ENCODE measurements at regions not wholly inside any gene's neighbourhood (a gene's known extent, or its start where the extent isn't known, plus 50 kb on each side); places are given as distances from the start of the nearest gene placed in this dataset.

DNA sequence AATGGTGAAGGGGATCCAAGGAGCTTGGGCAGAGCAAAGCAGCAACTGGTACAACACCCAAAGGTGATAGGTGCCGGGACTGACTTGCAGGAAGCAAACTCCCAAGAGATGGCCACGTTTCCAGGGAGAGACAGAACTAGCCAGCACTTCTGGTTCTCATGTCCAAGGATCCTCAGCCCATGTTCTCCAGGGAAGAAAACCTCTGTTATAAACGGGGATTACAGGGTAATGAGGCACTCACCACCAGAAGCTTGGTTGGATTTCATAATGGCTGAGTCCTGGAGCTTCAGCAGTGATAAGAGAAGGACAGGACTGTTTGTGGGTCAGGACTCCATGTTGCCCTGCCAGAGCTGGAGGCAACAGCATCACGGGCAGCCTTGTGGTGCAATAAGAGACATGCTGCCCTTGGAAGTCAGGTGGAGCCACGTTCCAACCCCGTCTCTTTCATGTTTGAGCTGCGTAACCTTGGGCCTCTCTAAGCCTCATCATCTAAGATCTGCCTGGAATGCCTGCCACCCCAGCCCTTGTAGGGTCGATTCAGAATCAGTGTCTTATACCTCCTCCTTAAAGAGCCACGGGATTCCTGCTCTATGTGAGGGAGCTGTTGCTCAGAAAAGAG is 181.0 kb downstream of the ABHD5 start:
- Histone ChIP-seq H3K27ac (ENCODE audit: low read depth, low read length, poor library complexity, severe bottlenecking) (no peak overlapping the region), H3K9me2 (ENCODE audit: low read depth, low read length) (no peaks in the 10 kb centered on the region), H3K79me2 (ENCODE audit: insufficient read depth, low read length) (no peaks in the 10 kb centered on the region), H4K20me1 (ENCODE audit: insufficient read depth, low read length) (no peaks in the 10 kb centered on the region), H3K36me3 (ENCODE audit: insufficient read depth, low read length) (no peaks in the 10 kb centered on the region), H3K4me1 (ENCODE audit: insufficient read depth, low read length, severe bottlenecking) (no peaks in the 10 kb centered on the region), H3K9me3 (ENCODE audit: low read length) (no peaks in the 10 kb centered on the region), H3K4me2 (ENCODE audit: low read length) (no peak overlapping the region), H3K9ac (ENCODE audit: low read length) (no peak overlapping the region), H2AFZ (ENCODE audit: low read length) (no peak overlapping the region), H3K4me3 (ENCODE audit: low read depth, low read length, poor library complexity, severe bottlenecking) (no peak overlapping the region), H3K27me3 (ENCODE audit: insufficient read depth, low read length) (no peaks in the 10 kb centered on the region; the same call in 1 of the 2 replicates), H3F3A (ENCODE audit: insufficient read depth, low read length) (no peaks in the 10 kb centered on the region)
- no peak for TF ChIP-seq EZH2 (IDR thresholded peaks at IDR 0.05; ENCODE audit: borderline replicate concordance, low read length)
- TF ChIP-seq, protein P1, sequence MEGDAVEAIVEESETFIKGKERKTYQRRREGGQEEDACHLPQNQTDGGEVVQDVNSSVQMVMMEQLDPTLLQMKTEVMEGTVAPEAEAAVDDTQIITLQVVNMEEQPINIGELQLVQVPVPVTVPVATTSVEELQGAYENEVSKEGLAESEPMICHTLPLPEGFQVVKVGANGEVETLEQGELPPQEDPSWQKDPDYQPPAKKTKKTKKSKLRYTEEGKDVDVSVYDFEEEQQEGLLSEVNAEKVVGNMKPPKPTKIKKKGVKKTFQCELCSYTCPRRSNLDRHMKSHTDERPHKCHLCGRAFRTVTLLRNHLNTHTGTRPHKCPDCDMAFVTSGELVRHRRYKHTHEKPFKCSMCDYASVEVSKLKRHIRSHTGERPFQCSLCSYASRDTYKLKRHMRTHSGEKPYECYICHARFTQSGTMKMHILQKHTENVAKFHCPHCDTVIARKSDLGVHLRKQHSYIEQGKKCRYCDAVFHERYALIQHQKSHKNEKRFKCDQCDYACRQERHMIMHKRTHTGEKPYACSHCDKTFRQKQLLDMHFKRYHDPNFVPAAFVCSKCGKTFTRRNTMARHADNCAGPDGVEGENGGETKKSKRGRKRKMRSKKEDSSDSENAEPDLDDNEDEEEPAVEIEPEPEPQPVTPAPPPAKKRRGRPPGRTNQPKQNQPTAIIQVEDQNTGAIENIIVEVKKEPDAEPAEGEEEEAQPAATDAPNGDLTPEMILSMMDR (IDR thresholded peaks at IDR 0.05; ENCODE audit: low read length): no peak

DNA sequence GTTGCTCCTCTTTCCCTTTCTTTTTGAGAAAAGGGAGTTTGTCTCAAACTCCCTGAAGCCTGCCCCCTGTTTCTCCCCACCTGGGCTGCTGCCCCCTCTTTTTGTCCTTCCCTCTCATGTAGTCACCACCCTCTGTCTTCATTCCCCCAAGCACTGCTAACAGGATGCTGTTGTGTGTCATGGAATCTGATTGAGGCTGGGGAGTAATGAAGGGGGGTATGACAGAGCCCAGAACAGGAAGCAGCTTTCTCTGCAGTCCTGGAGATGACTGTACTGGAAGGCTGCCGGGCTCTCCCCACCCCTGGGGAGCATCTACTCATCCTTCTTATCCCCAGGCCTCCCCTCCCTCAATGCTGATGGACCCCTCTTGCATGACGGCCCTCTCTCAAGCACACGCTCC is 181.6 kb downstream of the ABHD5 start:
- H4K20me1 ChIP-seq (ENCODE audit: insufficient read depth, low read length): no peaks in the 10 kb centered on the region
- H3K27me3 ChIP-seq (ENCODE audit: insufficient read depth, low read length): no peaks in the 10 kb centered on the region; the same call in 1 of the 2 replicates
- H3K4me3 ChIP-seq (ENCODE audit: low read depth, low read length, poor library complexity, severe bottlenecking): no peak overlapping the region
- no peak for TF ChIP-seq EZH2 (IDR thresholded peaks at IDR 0.05; ENCODE audit: borderline replicate concordance, low read length)
- TF ChIP-seq, protein P1 (IDR thresholded peaks at IDR 0.05; ENCODE audit: low read length): no peak
- no peaks in the 10 kb centered on the region for H3K36me3 ChIP-seq (ENCODE audit: insufficient read depth, low read length)
- H3K9ac ChIP-seq (ENCODE audit: low read length): no peak overlapping the region
- H2AFZ ChIP-seq (ENCODE audit: low read length): no peak overlapping the region
- H3K9me3 ChIP-seq (ENCODE audit: low read length): no peaks in the 10 kb centered on the region
- no peak overlapping the region for H3K27ac ChIP-seq (ENCODE audit: low read depth, low read length, poor library complexity, severe bottlenecking)
- no peaks in the 10 kb centered on the region for H3K4me1 ChIP-seq (ENCODE audit: insufficient read depth, low read length, severe bottlenecking)
- no peak overlapping the region for H3K4me2 ChIP-seq (ENCODE audit: low read length)
- no peaks in the 10 kb centered on the region for H3K9me2 ChIP-seq (ENCODE audit: low read depth, low read length)
- no peaks in the 10 kb centered on the region for H3F3A ChIP-seq (ENCODE audit: insufficient read depth, low read length)
- H3K79me2 ChIP-seq (ENCODE audit: insufficient read depth, low read length): no peaks in the 10 kb centered on the region

DNA sequence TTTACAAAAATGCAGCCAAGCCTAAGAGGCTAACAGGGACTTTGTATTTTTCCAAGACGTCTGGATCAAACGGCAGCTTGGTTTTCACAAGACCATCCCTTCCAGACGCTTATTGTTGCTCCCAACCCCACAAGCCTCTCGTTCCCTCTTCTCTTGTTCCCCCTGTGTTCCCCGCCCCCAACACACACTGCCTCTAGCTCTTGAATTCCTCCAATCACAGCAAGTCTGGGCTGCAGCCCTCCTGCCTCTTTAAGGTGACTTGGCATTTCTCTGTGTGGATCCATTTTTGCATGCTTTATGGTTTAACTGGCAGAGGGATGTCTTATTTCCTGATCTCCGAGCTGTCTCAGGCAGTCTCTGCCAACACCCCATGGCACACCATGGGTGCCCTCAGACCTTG is 182.2 kb downstream of the ABHD5 start:
- Histone ChIP-seq H2AFZ (ENCODE audit: low read length) (no peak overlapping the region), H3K36me3 (ENCODE audit: insufficient read depth, low read length) (no peaks in the 10 kb centered on the region), H3K4me3 (ENCODE audit: low read depth, low read length, poor library complexity, severe bottlenecking) (no peak overlapping the region), H3K4me2 (ENCODE audit: low read length) (no peak overlapping the region), H3K27me3 (ENCODE audit: insufficient read depth, low read length) (peaks cover under 1% of the 10 kb centered on the region; the same call in 1 of the 2 replicates), H3K9me3 (ENCODE audit: low read length) (no peaks in the 10 kb centered on the region), H4K20me1 (ENCODE audit: insufficient read depth, low read length) (no peaks in the 10 kb centered on the region), H3K9me2 (ENCODE audit: low read depth, low read length) (no peaks in the 10 kb centered on the region), H3K4me1 (ENCODE audit: insufficient read depth, low read length, severe bottlenecking) (no peaks in the 10 kb centered on the region), H3K79me2 (ENCODE audit: insufficient read depth, low read length) (no peaks in the 10 kb centered on the region), H3F3A (ENCODE audit: insufficient read depth, low read length) (no peaks in the 10 kb centered on the region), H3K27ac (ENCODE audit: low read depth, low read length, poor library complexity, severe bottlenecking) (no peak overlapping the region), H3K9ac (ENCODE audit: low read length) (no peak overlapping the region)
- TF ChIP-seq EZH2 (IDR thresholded peaks at IDR 0.05; ENCODE audit: borderline replicate concordance, low read length): no peak
- TF ChIP-seq, protein P1 (IDR thresholded peaks at IDR 0.05; ENCODE audit: low read length): no peak
